Hematopoietic multipotent progenitor cell treated with erythropoietin and hydrocortisone succinate and interleukin-3 and kit ligand, for 15 days (in vitro differentiated cells): ENCODE measurements at regions not wholly inside any gene's neighbourhood (a gene's known extent, or its start where the extent isn't known, plus 50 kb on each side); places are given as distances from the start of the nearest gene placed in this dataset.

Experiments
- DNase-seq: peaks from one replicate; pipeline ENCODE4 v3.0.0-alpha.2; 2015; ENCODE audit warnings: low spot score

DNA sequence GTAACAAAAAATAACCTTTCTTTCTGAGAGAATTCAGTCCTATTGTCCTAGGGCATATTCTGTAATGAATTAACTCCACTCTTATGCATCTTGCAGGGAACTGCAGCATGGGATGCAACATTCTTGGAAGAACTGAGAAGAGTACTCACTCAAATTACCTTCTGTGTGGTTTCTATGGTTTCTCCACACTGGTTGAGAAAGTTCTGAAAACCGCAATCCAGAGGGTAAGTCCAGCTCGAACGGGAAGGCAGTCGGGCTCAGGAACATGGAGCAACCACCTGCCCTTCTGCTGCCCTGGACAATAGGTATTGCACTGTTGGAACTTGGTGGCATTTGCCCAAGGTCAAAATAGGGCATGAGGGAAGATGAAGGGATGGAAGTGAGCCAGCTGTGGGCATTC, 59.6 kb upstream of the CDK13 start:
- no peak for DNase-seq

GRCh38 chr7:39891894-39892293, 58.2 kb upstream of the CDK13 start:
- no peak for DNase-seq

DNA sequence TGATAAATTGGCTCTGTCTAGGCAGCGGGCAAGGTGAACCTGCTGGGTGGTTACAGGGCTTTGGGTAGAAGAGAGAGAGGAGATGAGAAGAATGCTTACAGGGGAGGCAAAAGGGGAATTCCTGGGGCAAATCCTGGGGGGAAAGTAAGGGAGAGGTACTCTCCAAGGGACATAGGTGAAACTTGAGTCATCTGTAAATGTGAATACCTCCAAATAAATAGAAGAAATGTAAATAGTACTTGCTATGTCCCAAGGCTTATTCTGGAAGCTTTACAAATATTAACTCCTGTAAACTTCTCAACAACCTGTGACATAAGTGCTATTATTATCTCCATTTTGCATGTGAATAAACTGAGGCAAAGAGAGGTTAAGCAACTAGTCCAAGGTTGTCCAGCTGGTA, 57.7 kb upstream of the CDK13 start:
- no peak for DNase-seq

GRCh38 chr7:39894904-39895303, 55.2 kb upstream of the CDK13 start:
- no peak for DNase-seq

DNA sequence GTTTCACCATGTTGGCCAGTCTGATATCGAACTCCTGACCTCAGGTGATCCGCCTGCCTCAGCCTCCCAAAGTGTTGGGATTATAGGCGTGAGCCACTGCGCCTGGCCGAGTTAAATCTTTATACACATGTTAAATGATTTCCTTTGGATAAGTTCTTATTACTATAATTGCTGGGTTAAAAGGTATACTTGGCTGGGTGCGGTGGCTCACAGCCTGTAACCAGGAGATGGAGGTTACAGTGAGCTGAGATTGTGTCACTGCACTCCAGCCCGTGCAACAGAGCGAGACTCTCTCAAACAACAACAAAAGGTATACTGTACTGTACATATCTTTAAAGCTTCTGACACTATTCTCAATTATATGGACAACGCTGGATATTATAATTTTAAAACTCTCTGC, 53.2 kb upstream of the CDK13 start:
- DNase-seq, result no peak

DNA sequence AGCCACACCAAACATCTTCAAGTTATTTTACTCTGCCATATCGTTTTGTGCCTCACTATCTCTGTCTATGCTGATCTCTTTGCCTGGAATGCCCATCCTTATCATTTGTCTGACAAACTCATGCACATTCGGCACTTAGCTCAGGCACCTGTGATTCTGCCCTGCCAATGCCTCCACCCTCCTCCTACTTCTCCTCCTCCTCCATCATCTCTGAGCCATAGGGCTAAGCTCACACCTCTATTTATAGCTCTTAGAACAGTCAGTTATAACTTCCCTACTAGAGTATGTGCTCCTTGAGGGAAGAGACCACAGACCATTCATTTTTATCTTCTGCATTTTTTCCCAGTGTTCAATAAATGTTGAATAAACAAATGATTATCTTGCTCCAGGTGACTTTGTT, 51.2 kb upstream of the CDK13 start:
- DNase-seq, result no peak
